H1 (cell line): ENCODE measurements at regions not wholly inside any gene's neighbourhood (a gene's known extent, or its start where the extent isn't known, plus 50 kb on each side); places are given as distances from the start of the nearest gene placed in this dataset.

ENCODE experiments used
- CTCF ChIA-PET: fragments of 300-600 bp; sonication (Branson Sonifier 250); formaldehyde crosslinking; loops from one replicate; lab custom pipeline; 2021; ENCODE audit not compliant: partially characterized antibody; lab: Charles Lee
- POLR2A ChIA-PET: fragments of 300-600 bp; sonication (Branson Sonifier 250); formaldehyde crosslinking; loops from one replicate; lab custom pipeline; 2021; ENCODE audit warnings: inconsistent platforms; ENCODE audit not compliant: partially characterized antibody; lab: Charles Lee
- DNase-seq, 2 experiments: peaks; one replicate each; pipeline versions ENCODE4 v3.0.0 to v3.0.0-alpha.2; 2010 to 2022; ENCODE audit warnings: low spot score in 2 of 2, low read depth in 1 of 2, mixed read lengths in 1 of 2
- FAIRE-seq: peaks from 2 replicates; lab custom pipeline; 2011; peaks lifted over from hg19 to GRCh38; lab: Jason Lieb, UNC
- H2AFZ ChIP-seq: 2 replicates; pipeline ENCODE4 v1.8.1; 2012; ENCODE audit warnings: low read length, inconsistent platforms
- H2AK5ac ChIP-seq: 2 replicates; pipeline ENCODE4 v1.6.1; 2013; ENCODE audit warnings: low read depth, low read length
- H2BK120ac ChIP-seq: replicated peaks from 2 replicates; pipeline ENCODE3; 2013; ENCODE audit warnings: low read depth, low read length, inconsistent platforms
- H2BK12ac ChIP-seq: 2 replicates; pipeline ENCODE4 v1.6.1; 2013; ENCODE audit warnings: low read depth, low read length
- H2BK15ac ChIP-seq: 2 replicates; pipeline ENCODE4 v1.6.1; 2013; ENCODE audit warnings: low read length
- H2BK20ac ChIP-seq: 2 replicates; pipeline ENCODE4 v1.6.1; 2013; ENCODE audit warnings: low read length
- H2BK5ac ChIP-seq: 2 replicates; pipeline ENCODE4 v1.6.1; 2013; ENCODE audit warnings: low read depth, low read length
- H3K14ac ChIP-seq: 2 replicates; pipeline ENCODE4 v1.6.1; 2013; ENCODE audit warnings: inconsistent platforms; ENCODE audit not compliant: insufficient read length
- H3K18ac ChIP-seq: 2 replicates; pipeline ENCODE4 v1.6.1; 2013; ENCODE audit warnings: low read length; ENCODE audit errors: extremely low read depth
- H3K23ac ChIP-seq: 2 replicates; pipeline ENCODE4 v1.6.1; 2013; ENCODE audit warnings: inconsistent platforms; ENCODE audit not compliant: insufficient read length
- H3K23me2 ChIP-seq: 2 replicates; pipeline ENCODE4 v1.6.1; 2013; ENCODE audit warnings: low read depth, low read length
- H3K27ac ChIP-seq: 2 replicates; pipeline ENCODE4 v1.6.1; 2011; ENCODE audit warnings: low read depth, low read length, inconsistent platforms
- H3K27me3 ChIP-seq, 4 experiments: replicated peaks in 1 of 4; 1 replicate in 1 of 4; 2 replicates in 3 of 4; pipeline versions ENCODE4 v1.6.1 to v1.8.1; 2011 to 2013; ENCODE audit warnings: low read length in 3 of 4, mild to moderate bottlenecking in 3 of 4, inconsistent platforms in 2 of 4, mixed read lengths in 2 of 4, moderate library complexity in 1 of 4; ENCODE audit not compliant: control insufficient read depth in 3 of 4, insufficient read depth in 3 of 4; ENCODE audit errors: extremely low read depth in 1 of 4
- H3K36me3 ChIP-seq, 4 experiments: 2 replicates each; pipeline versions ENCODE4 v1.6.1 to v1.8.1; 2011 to 2013; ENCODE audit warnings: mild to moderate bottlenecking in 4 of 4, low read length in 3 of 4, moderate library complexity in 2 of 4, control low read depth in 1 of 4, inconsistent platforms in 1 of 4; ENCODE audit not compliant: insufficient read depth in 4 of 4, control insufficient read depth in 2 of 4
- H3K4ac ChIP-seq: replicated peaks from 2 replicates; pipeline ENCODE3; 2013; ENCODE audit warnings: low read length, low read depth, mixed read lengths, inconsistent platforms; ENCODE audit not compliant: insufficient read length
- H3K4me1 ChIP-seq, 4 experiments: replicated peaks in 1 of 4; 1 replicate in 1 of 4; 2 replicates in 3 of 4; pipeline versions ENCODE4 v1.6.1 to v1.8.1; 2011 to 2013; ENCODE audit warnings: low read length in 3 of 4, inconsistent platforms in 2 of 4, mixed read lengths in 1 of 4; ENCODE audit not compliant: insufficient read depth in 4 of 4, control insufficient read depth in 3 of 4
- H3K4me2 ChIP-seq, 2 experiments: 2 replicates each; pipeline versions ENCODE4 v1.6.1 to v1.8.1; 2011 to 2013; ENCODE audit warnings: low read depth in 2 of 2, low read length in 2 of 2, control low read depth in 1 of 2, inconsistent platforms in 1 of 2, mild to moderate bottlenecking in 1 of 2; ENCODE audit not compliant: insufficient read depth in 1 of 2
- H3K4me3 ChIP-seq, 4 experiments: fragments of 200-600, 300-600 bp in 1 of 4; sonication (generic), shearing (Covaris generic), sonication (Bioruptor Twin) in 1 of 4; 2 replicates each; pipeline versions ENCODE4 v1.5.1 to v1.8.1; 2011 to 2016; ENCODE audit warnings: low read length in 4 of 4, low read depth in 3 of 4, control low read depth in 2 of 4, inconsistent platforms in 2 of 4, mild to moderate bottlenecking in 2 of 4, mixed read lengths in 1 of 4, moderate library complexity in 1 of 4; ENCODE audit not compliant: insufficient read depth in 2 of 4; ENCODE audit errors: extremely low read depth in 1 of 4
- H3K56ac ChIP-seq: replicated peaks from 2 replicates; pipeline ENCODE3; 2013; ENCODE audit warnings: low read depth, mild to moderate bottlenecking, mixed read lengths, low read length, inconsistent platforms; ENCODE audit not compliant: insufficient read length
- H3K79me1 ChIP-seq: 2 replicates; pipeline ENCODE4 v1.6.1; 2013; ENCODE audit warnings: low read depth, low read length, control low read depth
- H3K79me2 ChIP-seq, 2 experiments: 2 replicates each; pipeline versions ENCODE4 v1.6.1 to v1.8.1; 2012 to 2013; ENCODE audit warnings: low read length in 2 of 2, mild to moderate bottlenecking in 2 of 2, inconsistent platforms in 1 of 2; ENCODE audit not compliant: insufficient read depth in 2 of 2, control insufficient read depth in 1 of 2
- H3K9ac ChIP-seq, 4 experiments: replicated peaks in 1 of 4; 1 replicate in 1 of 4; 2 replicates in 3 of 4; pipeline versions ENCODE4 v1.6.1 to v1.8.1; 2011 to 2013; ENCODE audit warnings: low read depth in 3 of 4, low read length in 3 of 4, control low read depth in 2 of 4, mild to moderate bottlenecking in 2 of 4, moderate library complexity in 2 of 4, inconsistent platforms in 1 of 4; ENCODE audit errors: extremely low read depth in 1 of 4
- H3K9me3 ChIP-seq, 2 experiments: 2 replicates each; pipeline versions ENCODE4 v1.6.1 to v1.8.1; 2012 to 2013; ENCODE audit warnings: mild to moderate bottlenecking in 2 of 2, moderate library complexity in 2 of 2, control low read depth in 1 of 2, inconsistent platforms in 1 of 2, low read depth in 1 of 2, low read length in 1 of 2, mixed read lengths in 1 of 2; ENCODE audit not compliant: insufficient read depth in 2 of 2
- H4K20me1 ChIP-seq, 2 experiments: replicated peaks in 1 of 2; 2 replicates each; pipeline versions ENCODE3 to v1.8.1; 2011 to 2013; ENCODE audit warnings: inconsistent platforms in 2 of 2, low read length in 2 of 2, mild to moderate bottlenecking in 1 of 2; ENCODE audit not compliant: insufficient read depth in 2 of 2, control insufficient read depth in 1 of 2
- H4K5ac ChIP-seq: 2 replicates; pipeline ENCODE4 v1.6.1; 2013; ENCODE audit warnings: low read length, low read depth, mixed read lengths, inconsistent platforms; ENCODE audit not compliant: insufficient read length
- H4K8ac ChIP-seq: 2 replicates; pipeline ENCODE4 v1.8.0; 2013; ENCODE audit warnings: mild to moderate bottlenecking, moderate library complexity, low read length, inconsistent platforms; ENCODE audit not compliant: insufficient read depth; ENCODE audit errors: extremely low read depth
- H4K91ac ChIP-seq: replicated peaks from 2 replicates; pipeline ENCODE3; 2013; ENCODE audit warnings: low read length, mixed read lengths, inconsistent platforms; ENCODE audit not compliant: insufficient read length
- ASH2L ChIP-seq: fragments of 200-600, 300-600 bp; sonication (generic); IDR thresholded peaks from one replicate; pipeline ENCODE4 v1.7.1; 2017; ENCODE audit warnings: low read length
- BACH1 ChIP-seq: IDR thresholded peaks from 2 replicates; pipeline ENCODE4 v1.6.1; 2012; ENCODE audit warnings: low read length, improper control_type of control experiment
- CBX8 ChIP-seq: fragments of 300-800, 300-1000 bp; sonication (generic); IDR thresholded peaks from 2 replicates; pipeline ENCODE4 v1.7.1; 2016; ENCODE audit warnings: low read depth, low read length, borderline replicate concordance
- KDM1A ChIP-seq: fragments of 200-600, 300-600 bp; sonication (generic); IDR thresholded peaks from 2 replicates; pipeline ENCODE4 v1.7.1; 2016; ENCODE audit warnings: mild to moderate bottlenecking, low read length, borderline replicate concordance
- RFX5 ChIP-seq: IDR thresholded peaks from 2 replicates; pipeline ENCODE4 v1.6.1; 2011; ENCODE audit warnings: low read depth, low read length, improper control_type of control experiment, borderline replicate concordance
- SIX5 ChIP-seq: IDR thresholded peaks from 2 replicates; pipeline ENCODE4 v1.6.1; 2011; ENCODE audit warnings: mild to moderate bottlenecking, low read depth, low read length
- WGBS, 2 experiments: shearing (Covaris generic) in 1 of 2; methylation state at CpG; one replicate each; pipeline versions ENCODE4 v1.1.6 to v1.1.7; 2013 to 2015; ENCODE audit warnings: low lambda C conversion rate in 2 of 2, mixed read lengths in 2 of 2, inconsistent platforms in 1 of 2, low coverage in 1 of 2, missing lambda C conversion rate in 1 of 2; ENCODE audit not compliant: insufficient replicate concordance in 2 of 2, insufficient coverage in 1 of 2, insufficient read length in 1 of 2; ENCODE audit errors: extremely low coverage in 1 of 2, missing lambda C conversion rate in 1 of 2; 5-methylcytosine and 5-hydroxymethylcytosine counted together

- H3K23ac ChIP-seq = no peak overlapping the region
- no peak overlapping the region for H3K4ac ChIP-seq
- no peak for FAIRE-seq
- no peak overlapping the region for H2BK5ac ChIP-seq
- no peaks in the 10 kb centered on the region for H3K4me1 ChIP-seq
- no peak for DNase-seq
- H3K9ac ChIP-seq = no peak overlapping the region
- ChIA-PET POLR2A (no interaction called here), CTCF (no interaction called here)
- no peaks in the 10 kb centered on the region for H4K20me1 ChIP-seq
- no peak overlapping the region for H2AFZ ChIP-seq
- no peak overlapping the region for H3K4me3 ChIP-seq
- H3K79me2 ChIP-seq = no peaks in the 10 kb centered on the region
- H3K18ac ChIP-seq = no peak overlapping the region
- no peaks in the 10 kb centered on the region for H3K27me3 ChIP-seq
- no peak overlapping the region for H4K5ac ChIP-seq
- no peak overlapping the region for H4K8ac ChIP-seq
- H3K36me3 ChIP-seq = no peaks in the 10 kb centered on the region
- H4K91ac ChIP-seq = no peak overlapping the region
- H2BK12ac ChIP-seq = no peak overlapping the region
- H2BK20ac ChIP-seq = no peak overlapping the region
- no peak overlapping the region for H2AK5ac ChIP-seq
- H3K79me1 ChIP-seq = no peaks in the 10 kb centered on the region
- no peaks in the 10 kb centered on the region for H3K23me2 ChIP-seq
- peaks cover 3 to 6% of the 10 kb centered on the region in 2 experiments; a peak in 2 of 4 replicates for H3K9me3 ChIP-seq
- TF ChIP-seq RFX5 = no peak
- no peak for TF ChIP-seq KDM1A
- no peak for TF ChIP-seq ASH2L
- TF ChIP-seq SIX5 = no peak
- TF ChIP-seq BACH1 = no peak
- TF ChIP-seq CBX8 = no peak
- H2BK120ac ChIP-seq = no peak overlapping the region
- H3K56ac ChIP-seq = no peak overlapping the region
- H3K27ac ChIP-seq = no peak overlapping the region
- H3K4me2 ChIP-seq = no peak overlapping the region
- no peak overlapping the region for H3K14ac ChIP-seq
- H2BK15ac ChIP-seq = no peak overlapping the region
- 100% methylated on average over 1 of the region's 1 CpG; no CpG with 5 or more reads in 1 of the 2 experiments for WGBS, 2 experiments
These were observed 148.9 kb upstream of the EPHA5 start for GRCh38 chr4:65819192-65819591.
